SIG-M5 treated with dmso at 0.1 percent for 504 hours (cell line): ENCODE measurements at regions not wholly inside any gene's neighbourhood (a gene's known extent, or its start where the extent isn't known, plus 50 kb on each side); places are given as distances from the start of the nearest gene placed in this dataset.

ENCODE experiments used
- DNase-seq: peaks from one replicate; lab custom pipeline; 2025; ENCODE audit not compliant: unreplicated experiment; lab: John Stamatoyannopoulos, UW

GRCh38 chr13:32960626-32961025, 55.6 kb upstream of the KL start:
- no peak for DNase-seq

GRCh38 chr13:32961724-32962123, 54.5 kb upstream of the KL start:
- no peak for DNase-seq

- DNase-seq: no peak
These were observed 53.9 kb upstream of the KL start for GRCh38 chr13:32962342-32962741.

GRCh38 chr13:32964987-32965386, 51.2 kb upstream of the KL start:
- no peak for DNase-seq
